Esophagus squamous epithelium (tissue), 4 donors: ENCODE measurements at regions not wholly inside any gene's neighbourhood (a gene's known extent, or its start where the extent isn't known, plus 50 kb on each side); places are given as distances from the start of the nearest gene placed in this dataset.

ENCODE experiments used
- CTCF ChIP-seq, 6 experiments: fragments of 450-650 bp in 4 of 6; fragments of 200-600 bp in 2 of 6; sonication (generic) in 2 of 6; IDR thresholded peaks; one replicate each; pipeline ENCODE4 v1.5.1; 2016 to 2019; ENCODE audit warnings: antibody characterized with exemption in 6 of 6, mild to moderate bottlenecking in 4 of 6, moderate library complexity in 4 of 6
- POLR2A ChIP-seq, 4 donors: fragments of 450-650 bp; IDR thresholded peaks; one replicate each; pipeline ENCODE4 v1.6.1; 2017; ENCODE audit warnings: antibody characterized with exemption in 4 of 4, mild to moderate bottlenecking in 4 of 4, moderate library complexity in 3 of 4

DNA sequence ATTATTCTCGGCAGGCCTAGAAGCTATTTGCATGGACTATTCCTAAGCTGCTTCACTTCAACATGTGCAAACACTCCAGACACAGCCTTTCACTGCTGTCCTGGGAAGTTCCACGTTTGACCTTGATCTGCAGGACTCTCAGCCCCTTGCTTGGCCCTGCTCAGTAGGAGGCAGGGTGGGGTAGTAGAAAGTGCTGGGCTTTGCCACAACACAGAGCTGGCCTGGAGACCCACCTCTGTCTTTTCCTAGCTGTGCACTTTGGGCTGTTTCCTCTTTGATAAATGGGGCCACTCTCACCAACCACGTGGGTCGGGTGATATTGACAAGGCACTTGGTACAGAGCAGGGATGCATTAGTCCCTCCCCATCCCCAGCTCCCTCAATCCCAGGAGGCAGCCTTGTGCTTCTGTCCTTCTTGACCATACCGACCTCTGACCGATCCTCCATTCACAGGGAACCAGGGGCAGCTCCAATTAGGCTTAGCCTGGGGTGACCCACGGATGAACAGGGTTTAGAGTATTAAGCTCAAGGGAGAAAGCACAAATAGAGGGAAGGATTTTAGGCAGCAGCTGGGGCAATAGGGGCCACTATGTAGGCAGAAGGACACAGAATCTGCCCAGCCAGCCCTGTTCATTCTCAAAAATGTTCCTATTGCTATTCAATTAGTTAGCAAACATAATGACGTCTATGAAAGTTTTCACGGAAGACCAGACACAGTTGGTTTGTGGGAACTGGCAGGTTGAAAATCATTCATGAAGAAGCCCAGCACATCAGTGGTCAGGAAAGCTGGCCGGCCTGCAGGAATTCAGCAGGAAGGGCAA, 63.3 kb downstream of the SYNE3 start:
- TF ChIP-seq CTCF (IDR thresholded peaks at IDR 0.05) (no peak), POLR2A (IDR thresholded peaks at IDR 0.05) (no peak)
